SK-N-SH treated with all-trans-retinoic acid at 6 μM for 48 hours (cell line): ENCODE measurements at regions not wholly inside any gene's neighbourhood (a gene's known extent, or its start where the extent isn't known, plus 50 kb on each side); places are given as distances from the start of the nearest gene placed in this dataset.

Source experiments
- ATAC-seq: fragments of 200-7000 bp; cut with Tn5 transposase; 3 replicates; pipeline ENCODE4 v1.9.1; 2020; ENCODE audit warnings: mild to moderate bottlenecking, moderate library complexity
- ARNTL ChIP-seq: fragments of 450-650 bp; formaldehyde crosslinking; IDR thresholded peaks from 2 replicates; pipeline ENCODE4 v1.5.0; 2020; ENCODE audit warnings: low read depth, mild to moderate bottlenecking, moderate library complexity, borderline replicate concordance
- CREB5 ChIP-seq: fragments of 250-450 bp; sonication (Bioruptor Pico); IDR thresholded peaks from 2 replicates; pipeline ENCODE4 v1.5.1; 2020; ENCODE audit warnings: low read depth, mild to moderate bottlenecking, moderate library complexity
- CSDC2 ChIP-seq: fragments of 250-450 bp; sonication (Bioruptor Pico); IDR thresholded peaks from 2 replicates; pipeline ENCODE4 v1.5.0; 2020; ENCODE audit warnings: mild to moderate bottlenecking, moderate library complexity
- CSRNP3 ChIP-seq: fragments of 250-450 bp; sonication (Bioruptor Pico); IDR thresholded peaks from 2 replicates; pipeline ENCODE4 v1.5.1; 2021; ENCODE audit warnings: mild to moderate bottlenecking, moderate library complexity
- ESRRG ChIP-seq: fragments of 250-450 bp; sonication (Bioruptor Pico); IDR thresholded peaks from 2 replicates; pipeline ENCODE4 v1.6.1; 2021; ENCODE audit warnings: mild to moderate bottlenecking
- GLIS3 ChIP-seq: fragments of 250-450 bp; sonication (Bioruptor Pico); IDR thresholded peaks from 2 replicates; pipeline ENCODE4 v1.5.0; 2020; ENCODE audit warnings: mild to moderate bottlenecking, moderate library complexity
- ISL1 ChIP-seq: fragments of 250-450 bp; sonication (Bioruptor Pico); IDR thresholded peaks from 2 replicates; pipeline ENCODE4 v2.1.2; 2022; ENCODE audit warnings: mild to moderate bottlenecking, moderate library complexity
- OSR1 ChIP-seq: fragments of 250-450 bp; sonication (Bioruptor Pico); IDR thresholded peaks from 2 replicates; pipeline ENCODE4 v1.8.0; 2022; ENCODE audit warnings: moderate library complexity, mild to moderate bottlenecking, inconsistent platforms
- PATZ1 ChIP-seq: fragments of 250-450 bp; sonication (Bioruptor Pico); IDR thresholded peaks from 2 replicates; pipeline ENCODE4 v1.8.0; 2020; ENCODE audit warnings: mild to moderate bottlenecking, moderate library complexity, borderline replicate concordance
- POU6F1 ChIP-seq: fragments of 250-450 bp; sonication (Bioruptor Pico); IDR thresholded peaks from 2 replicates; pipeline ENCODE4 v1.8.0; 2021; ENCODE audit warnings: low read depth, mild to moderate bottlenecking, moderate library complexity, borderline replicate concordance
- PPARA ChIP-seq: fragments of 250-450 bp; sonication (Bioruptor Pico); IDR thresholded peaks from 2 replicates; pipeline ENCODE4 v1.5.0; 2020; ENCODE audit warnings: mild to moderate bottlenecking, borderline replicate concordance
- RARB ChIP-seq: fragments of 250-450 bp; sonication (Bioruptor Pico); IDR thresholded peaks from 2 replicates; pipeline ENCODE4 v1.8.0; 2021; ENCODE audit warnings: mild to moderate bottlenecking, moderate library complexity
- SNAI2 ChIP-seq: fragments of 250-450 bp; sonication (Bioruptor Pico); IDR thresholded peaks from 2 replicates; pipeline ENCODE4 v1.5.0; 2020; ENCODE audit warnings: mild to moderate bottlenecking, moderate library complexity
- TCF4 ChIP-seq: fragments of 250-450 bp; sonication (Bioruptor Pico); IDR thresholded peaks from 2 replicates; pipeline ENCODE4 v1.8.0; 2021; ENCODE audit warnings: mild to moderate bottlenecking, moderate library complexity, borderline replicate concordance
- TOX ChIP-seq: fragments of 250-450 bp; sonication (Bioruptor Pico); IDR thresholded peaks from 2 replicates; pipeline ENCODE4 v1.8.0; 2021; ENCODE audit warnings: mild to moderate bottlenecking, moderate library complexity, borderline replicate concordance
- TSHZ2 ChIP-seq: fragments of 250-450 bp; sonication (Bioruptor Pico); IDR thresholded peaks from 2 replicates; pipeline ENCODE4 v1.5.0; 2020; ENCODE audit warnings: mild to moderate bottlenecking, moderate library complexity
- ZC3H10 ChIP-seq: fragments of 250-450 bp; sonication (Bioruptor Pico); IDR thresholded peaks from 2 replicates; pipeline ENCODE4 v1.5.1; 2021; ENCODE audit warnings: mild to moderate bottlenecking, moderate library complexity
- ZFP3 ChIP-seq: fragments of 250-450 bp; sonication (Bioruptor Pico); IDR thresholded peaks from 2 replicates; pipeline ENCODE4 v1.5.0; 2020; ENCODE audit warnings: mild to moderate bottlenecking, moderate library complexity
- ZFP30 ChIP-seq: fragments of 450-650 bp; formaldehyde crosslinking; IDR thresholded peaks from 2 replicates; pipeline ENCODE4 v1.5.0; 2022; ENCODE audit warnings: mild to moderate bottlenecking, moderate library complexity
- ZNF565 ChIP-seq: fragments of 450-650 bp; formaldehyde crosslinking; conservative IDR thresholded peaks from 2 replicates; pipeline ENCODE4 v1.5.0; 2020; ENCODE audit warnings: low read depth, mild to moderate bottlenecking, moderate library complexity
- ZNF8 ChIP-seq: fragments of 450-650 bp; formaldehyde crosslinking; IDR thresholded peaks from 2 replicates; pipeline ENCODE4 v1.5.0; 2020; ENCODE audit warnings: mild to moderate bottlenecking, moderate library complexity

- no peak for TF ChIP-seq TCF4 (CRISPR knock-in tag)
- no peak for TF ChIP-seq SNAI2
- TF ChIP-seq CSRNP3, result no peak
- no peak for TF ChIP-seq OSR1 (CRISPR knock-in tag)
- no peak for TF ChIP-seq PATZ1
- no peak for TF ChIP-seq ZFP3 (CRISPR knock-in tag)
- no peak for TF ChIP-seq ZC3H10 (CRISPR knock-in tag)
- TF ChIP-seq CSDC2, result no peak
- no peak for TF ChIP-seq PPARA (CRISPR knock-in tag)
- no peak for TF ChIP-seq CREB5 (CRISPR knock-in tag)
- no peak for TF ChIP-seq TSHZ2
- TF ChIP-seq ESRRG (CRISPR knock-in tag), result no peak
- ATAC-seq, result no peak
Observed at GRCh38 chr20:6644813-6645628, 122.5 kb upstream of the BMP2 start.

GRCh38 chr20:6641012-6641411, 126.5 kb upstream of the BMP2 start:
- no peak for ATAC-seq
- TF ChIP-seq ZC3H10 (CRISPR knock-in tag) (no peak), ZNF565 (CRISPR knock-in tag) (no peak), GLIS3 (CRISPR knock-in tag) (no peak), TCF4 (CRISPR knock-in tag) (no peak), SNAI2 (no peak), ARNTL (no peak)

GRCh38 chr20:6637160-6637579, 130.3 kb upstream of the BMP2 start:
- no peak for ATAC-seq
- TF ChIP-seq ZFP30 (CRISPR knock-in tag), result no peak
- no peak for TF ChIP-seq ZC3H10 (CRISPR knock-in tag)
- no peak for TF ChIP-seq ZFP3 (CRISPR knock-in tag)
- no peak for TF ChIP-seq PPARA (CRISPR knock-in tag)
- no peak for TF ChIP-seq SNAI2
- no peak for TF ChIP-seq POU6F1 (CRISPR knock-in tag)
- no peak for TF ChIP-seq ZNF8
- no peak for TF ChIP-seq TCF4 (CRISPR knock-in tag)
- TF ChIP-seq ISL1 (CRISPR knock-in tag), result no peak
- no peak for TF ChIP-seq ARNTL
- TF ChIP-seq OSR1 (CRISPR knock-in tag), result no peak
- no peak for TF ChIP-seq TOX (CRISPR knock-in tag)
- no peak for TF ChIP-seq TSHZ2
- TF ChIP-seq PATZ1, result no peak
- TF ChIP-seq ESRRG (CRISPR knock-in tag), result no peak
- no peak for TF ChIP-seq RARB
- no peak for TF ChIP-seq ZNF565 (CRISPR knock-in tag)
- no peak for TF ChIP-seq CSDC2
